ENCODE measurements at regions not wholly inside any gene's neighbourhood (a gene's known extent, or its start where the extent isn't known, plus 50 kb on each side); places are given as distances from the start of the nearest gene placed in this dataset.
A peak's percentile ranks its signal among the peaks of the same experiment; 100 is the strongest.

DNA sequence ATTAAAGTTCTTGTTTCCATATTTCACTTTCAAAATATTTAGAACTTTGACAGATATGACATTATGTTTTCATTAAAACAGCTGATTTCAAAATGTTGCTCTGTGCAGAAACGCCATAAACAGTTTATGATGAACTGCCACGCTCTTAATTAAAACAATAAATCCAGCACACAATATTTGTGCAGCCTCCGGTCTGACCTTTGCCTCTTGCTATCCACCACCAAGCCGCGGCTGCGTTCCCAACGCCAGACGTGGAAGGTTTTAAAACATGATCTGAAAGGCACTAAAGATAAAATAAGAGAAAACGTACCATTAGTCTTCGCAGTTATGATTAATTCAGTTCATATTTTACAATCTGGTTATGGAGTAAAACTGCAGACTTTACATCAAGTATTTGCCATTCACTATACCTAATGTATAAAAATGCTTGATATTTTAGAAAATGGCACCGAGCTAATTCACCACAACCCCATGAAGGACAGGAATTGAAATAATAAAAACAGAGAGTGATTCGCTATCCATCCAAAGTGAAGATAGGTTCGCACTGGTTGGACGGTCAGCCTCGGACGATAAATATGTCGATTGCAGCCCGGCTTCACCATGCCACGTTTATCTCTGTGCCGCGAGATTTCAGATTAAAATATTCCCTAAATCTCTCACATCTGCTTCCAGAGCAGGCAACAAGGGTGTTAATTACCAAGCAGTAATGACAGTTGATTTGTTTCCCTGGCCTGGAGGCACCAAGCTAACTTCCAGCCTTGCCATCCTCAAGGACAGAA is 103.3 kb upstream of the ZNF507 start:
- DNase-seq (ENCODE audit: low read depth in 3 of 3), result no peak

DNA sequence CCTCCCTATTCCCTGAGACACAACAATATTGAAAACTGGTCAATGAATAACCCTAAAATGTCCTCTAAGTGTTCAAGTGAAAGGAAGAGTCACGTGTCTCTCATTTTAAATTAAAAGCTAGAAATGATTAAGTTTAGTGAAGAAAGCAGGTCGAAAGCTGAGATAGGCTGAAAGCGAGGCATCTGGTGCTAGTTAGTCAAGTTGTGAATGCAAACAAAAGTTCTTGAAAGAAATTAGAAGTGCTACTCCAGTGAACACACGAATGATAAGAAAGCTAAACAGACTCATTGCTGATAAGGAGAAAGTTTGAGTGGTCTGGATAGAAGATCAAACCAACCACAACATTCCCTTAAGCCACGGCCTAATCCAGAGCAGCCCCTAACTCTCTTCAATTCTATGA is 99.4 kb upstream of the ZNF507 start:
- DNase-seq (ENCODE audit: low read depth in 3 of 3), result no peak

DNA sequence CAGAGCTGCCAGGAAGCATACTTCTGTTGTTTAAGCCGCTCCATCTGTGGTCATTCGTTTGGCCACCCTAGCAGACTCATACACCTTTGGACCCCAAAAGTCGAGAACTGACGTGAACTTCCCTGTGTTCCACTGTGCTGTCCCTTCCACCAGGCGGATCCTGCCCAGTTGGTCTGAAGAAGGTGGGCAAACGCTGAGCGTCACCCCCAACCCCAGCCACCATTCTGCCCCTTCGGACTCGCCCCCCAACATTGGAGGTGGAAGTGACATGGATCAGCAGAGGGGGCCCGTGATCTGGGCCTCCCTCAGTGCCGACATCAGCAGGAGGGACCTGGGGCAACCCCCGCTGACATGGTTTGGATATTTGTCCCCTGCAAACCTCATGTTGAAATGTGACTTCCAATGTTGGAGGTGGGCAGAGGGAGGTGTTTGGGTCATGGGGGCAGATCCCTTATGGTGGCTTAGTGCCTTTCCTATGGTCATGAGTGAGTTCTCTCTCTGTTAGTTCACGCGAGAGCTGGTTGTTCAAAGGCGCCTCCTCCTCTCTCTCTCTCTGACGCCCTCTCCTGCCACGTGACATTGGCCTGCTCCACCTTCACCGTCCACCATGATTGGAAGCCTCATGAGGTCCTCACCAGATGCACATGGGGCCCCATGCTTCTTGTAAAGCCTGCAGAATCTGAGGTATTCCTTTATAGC is 93.6 kb upstream of the ZNF507 start:
- no peak for DNase-seq (ENCODE audit: low read depth in 3 of 3)

DNA sequence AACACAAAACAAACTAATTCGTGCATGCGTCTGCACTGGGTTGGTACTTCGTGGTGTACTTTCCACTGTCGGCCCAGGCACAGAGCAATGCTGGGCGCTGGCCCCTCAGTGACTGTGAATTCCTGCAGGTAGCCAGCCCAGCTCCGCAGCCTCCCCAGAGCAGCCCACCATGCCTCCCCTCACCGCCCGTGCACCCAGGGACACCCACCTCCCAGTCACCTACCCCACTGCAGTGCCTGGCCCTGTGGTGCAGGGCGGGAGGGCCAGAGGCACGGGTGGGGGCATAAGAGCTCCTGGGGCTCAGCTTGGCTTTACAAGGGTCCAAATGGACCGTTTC is 93.1 kb upstream of the ZNF507 start:
- no peak for DNase-seq (ENCODE audit: low read depth in 3 of 3)

DNA sequence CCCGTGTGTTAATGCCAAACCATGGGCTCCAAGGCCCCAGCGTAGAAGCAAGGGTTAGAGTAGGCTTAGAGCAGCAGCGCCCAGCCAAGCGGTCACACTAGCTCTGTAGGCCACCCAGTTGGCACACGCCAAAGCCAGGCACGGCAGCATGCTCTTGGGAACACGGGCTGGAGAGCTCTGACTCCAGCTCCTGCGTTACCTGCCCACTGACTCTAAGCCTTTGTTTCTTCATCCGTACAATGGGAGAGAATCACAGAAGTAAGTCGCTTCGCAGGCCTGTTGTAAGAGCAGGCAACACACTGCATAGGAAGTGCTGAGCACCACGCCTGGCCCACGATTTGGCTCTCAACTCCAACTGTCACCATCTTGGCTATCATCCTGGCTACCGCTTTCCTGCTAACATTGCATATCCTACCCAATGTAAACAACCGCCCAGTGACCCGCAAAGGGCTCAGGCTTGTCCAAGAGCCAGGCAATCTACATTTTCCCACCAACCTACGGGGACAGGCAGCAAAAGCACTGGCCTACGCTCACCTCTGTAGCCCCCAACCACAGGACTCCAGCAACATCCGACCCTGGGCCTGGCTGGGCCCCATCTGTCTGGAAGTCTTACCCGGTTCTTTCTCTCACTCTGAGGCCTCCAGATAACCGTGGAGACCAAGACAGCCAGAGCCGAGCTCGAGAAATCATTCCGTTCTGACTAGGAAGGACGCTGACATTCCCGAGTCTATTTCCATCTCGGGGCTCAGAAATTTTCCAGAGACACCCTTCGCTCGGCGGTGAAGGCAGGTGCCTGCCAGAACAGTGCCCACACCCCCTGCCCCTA is 91.5 kb upstream of the ZNF507 start:
- no peak for DNase-seq (ENCODE audit: low read depth in 3 of 3)

DNA sequence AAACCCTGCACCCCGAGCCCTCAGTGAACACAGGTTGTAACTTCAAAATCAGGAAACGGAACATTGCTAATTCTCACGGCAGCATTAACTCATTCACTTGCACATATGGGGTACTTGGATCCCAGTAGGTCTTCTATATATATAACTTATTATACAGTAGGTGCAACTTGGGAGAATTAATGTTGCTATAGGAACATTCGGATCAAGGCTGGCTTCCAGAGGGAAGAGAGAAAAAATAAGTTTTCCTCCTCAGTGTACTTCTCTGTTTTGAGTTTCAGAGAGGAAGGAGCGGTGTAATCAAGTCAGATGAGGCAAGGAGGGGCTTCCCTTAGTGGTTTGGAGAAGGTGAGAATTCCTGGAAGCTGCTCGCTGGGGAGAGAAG is 90.9 kb upstream of the ZNF507 start:
- no peak for DNase-seq (ENCODE audit: low read depth in 3 of 3)

DNA sequence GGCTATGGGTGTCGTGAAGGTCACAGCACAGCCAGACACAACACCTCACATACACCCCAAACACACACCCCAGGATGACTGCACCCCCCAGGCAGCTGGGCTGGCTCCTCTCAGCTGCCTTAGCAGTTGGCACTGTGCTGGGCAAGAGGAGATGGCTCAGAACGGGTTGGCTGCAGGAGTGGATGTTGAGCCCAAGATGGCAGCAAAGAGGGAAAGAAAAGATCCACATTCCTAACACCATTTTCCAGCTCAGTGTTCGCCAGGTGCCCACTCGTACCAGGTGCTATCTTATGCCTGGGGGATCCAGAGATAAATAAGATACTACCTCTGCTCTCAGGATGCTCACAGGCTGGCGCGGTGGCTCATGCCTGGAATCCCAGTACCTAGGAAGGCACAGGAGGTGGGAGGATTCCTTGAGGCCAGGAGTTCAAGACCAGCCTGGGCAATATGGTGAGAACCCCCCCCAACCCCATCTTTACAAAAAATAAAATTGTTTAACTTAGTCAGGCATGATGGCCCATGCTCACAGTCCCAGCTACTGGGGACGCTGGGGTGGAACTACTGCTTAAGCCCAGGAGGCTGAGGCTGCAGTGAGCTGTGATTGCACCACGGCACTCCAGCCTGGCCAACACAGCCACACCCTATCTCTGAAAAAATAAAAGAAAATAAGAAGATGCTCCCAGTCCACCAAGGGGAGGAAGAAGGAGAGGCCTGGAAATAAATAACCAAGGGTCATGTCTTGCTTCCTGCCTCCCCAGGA is 89.7 kb upstream of the ZNF507 start:
- no peak for DNase-seq (ENCODE audit: low read depth in 3 of 3)

DNA sequence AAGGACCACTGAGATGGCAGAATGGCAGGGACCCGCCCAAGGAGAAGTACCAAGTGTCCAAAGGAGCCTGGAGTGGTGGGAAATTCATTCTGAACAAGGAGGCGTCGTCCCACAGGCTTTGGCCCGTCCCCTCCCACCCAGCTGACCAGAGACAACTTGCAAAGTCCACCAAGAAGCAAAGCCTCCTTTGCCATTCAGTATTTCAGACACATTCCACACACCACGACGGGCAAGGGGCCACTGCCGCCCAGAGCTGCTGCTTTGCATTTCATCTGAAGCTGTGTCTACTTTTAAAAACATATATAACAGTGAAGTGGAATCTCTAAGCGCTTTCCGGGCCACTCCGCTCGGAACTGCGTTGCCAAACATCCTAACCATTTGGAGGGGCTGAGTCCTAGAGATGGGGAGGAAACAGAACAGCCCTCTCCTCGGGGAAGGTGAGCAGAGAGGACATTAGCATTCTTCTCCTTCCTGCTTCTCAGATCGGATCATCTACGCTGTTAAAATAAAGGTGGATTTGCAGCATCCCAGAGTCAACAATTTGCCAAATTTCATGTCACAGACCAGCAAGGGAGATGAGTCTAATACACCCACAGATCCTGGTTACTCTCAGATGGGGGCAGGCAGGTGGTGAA is 89.0 kb upstream of the ZNF507 start:
- DNase-seq (ENCODE audit: low read depth in 3 of 3), result no peak

DNA sequence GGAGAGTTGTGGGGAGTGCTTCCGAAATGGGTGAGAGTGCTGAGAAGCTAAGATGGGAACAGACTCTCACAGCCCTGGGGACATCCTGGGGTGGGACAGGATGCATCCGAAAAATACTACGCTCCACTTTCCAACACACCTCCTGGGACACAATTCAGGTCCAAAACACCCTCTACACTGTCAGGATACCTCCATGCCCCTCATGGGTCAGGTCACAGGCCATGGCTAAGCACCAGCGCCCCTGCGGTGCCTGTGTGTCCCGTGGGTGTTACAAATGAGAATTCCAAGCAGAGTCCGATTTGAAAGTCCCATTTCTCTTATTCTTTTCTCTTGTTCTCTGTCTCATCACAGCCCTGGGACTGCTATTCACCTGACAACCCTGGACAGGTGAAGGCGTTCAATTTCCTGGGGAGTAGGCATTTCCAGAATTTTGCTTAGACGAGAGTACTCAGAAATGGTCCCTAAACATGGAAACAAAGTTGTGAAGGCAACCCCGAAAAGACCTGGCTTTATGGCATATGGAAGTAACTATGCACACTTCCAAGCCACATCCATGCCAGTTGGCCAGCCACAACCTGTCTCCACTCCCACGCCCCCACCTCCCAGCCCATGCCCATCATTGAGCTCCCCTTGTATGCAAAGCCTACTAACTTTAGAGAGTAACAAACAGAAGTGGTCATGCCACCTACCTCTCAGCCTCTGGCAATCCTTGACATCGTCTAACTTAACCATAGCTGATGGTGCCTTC is 87.9 kb upstream of the ZNF507 start:
- DNase-seq (ENCODE audit: low read depth in 3 of 3), result no peak

DNA sequence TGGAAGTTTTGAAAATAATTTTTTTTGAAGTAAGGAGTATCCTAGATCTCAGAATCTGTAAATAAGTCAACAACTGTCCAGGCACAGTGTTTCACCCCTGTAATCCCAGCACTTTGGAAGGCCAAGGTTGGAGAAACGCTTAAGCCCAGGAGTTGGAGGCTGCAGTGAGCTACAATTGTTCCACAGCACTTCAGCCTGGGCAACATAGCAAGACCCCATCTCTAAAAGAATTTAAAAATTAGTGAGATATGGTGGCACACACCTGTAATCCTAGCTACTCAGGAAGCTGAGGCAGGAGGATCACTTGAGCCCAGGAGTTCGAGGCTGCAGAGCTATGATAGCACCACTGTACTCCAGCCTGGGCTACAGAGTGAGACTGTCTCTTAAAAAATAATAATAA is 87.2 kb upstream of the ZNF507 start:
- no peak for DNase-seq (ENCODE audit: low read depth in 3 of 3)

DNA sequence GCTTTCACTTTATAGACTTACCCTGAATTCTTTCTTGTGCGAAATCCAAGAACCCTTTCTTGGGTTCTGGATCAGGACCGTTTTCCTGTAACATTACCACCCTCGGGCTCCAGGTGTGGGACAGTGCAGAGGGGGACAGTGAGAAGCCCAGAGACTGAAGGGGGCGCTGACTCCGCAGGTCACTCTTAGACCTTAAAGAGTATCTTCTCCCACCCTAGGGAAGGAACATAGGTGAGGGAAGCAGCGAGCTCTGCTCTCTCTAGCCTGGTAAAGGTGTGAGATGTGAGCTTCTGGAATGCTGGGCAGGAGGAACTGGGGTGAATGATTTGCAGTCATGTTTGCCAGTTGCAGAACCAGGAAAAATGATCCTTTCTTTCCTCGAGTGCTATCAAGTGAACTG is 80.8 kb upstream of the ZNF507 start:
- no peak for DNase-seq (ENCODE audit: low read depth in 3 of 3)

DNA sequence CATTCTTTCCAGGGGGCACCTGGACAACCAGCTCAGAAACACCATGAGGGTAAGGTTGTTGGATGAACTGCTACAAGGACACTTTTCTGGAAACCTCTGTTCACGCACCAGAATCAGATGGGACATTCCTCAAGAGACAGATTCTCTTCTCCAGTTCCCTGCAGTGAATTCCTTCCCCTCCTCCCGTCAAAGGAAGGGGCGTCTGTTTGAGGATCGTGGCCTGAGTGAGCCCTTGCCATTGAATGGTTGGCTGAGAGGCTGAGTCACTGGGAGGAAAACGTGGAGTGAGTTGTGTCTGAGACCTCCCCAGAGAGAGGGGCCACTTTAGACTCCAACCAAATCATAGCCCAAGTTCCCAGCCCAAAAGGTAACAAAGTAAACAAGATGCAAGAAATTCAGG is 79.4 kb upstream of the ZNF507 start:
- no peak for DNase-seq (ENCODE audit: low read depth in 3 of 3)

DNA sequence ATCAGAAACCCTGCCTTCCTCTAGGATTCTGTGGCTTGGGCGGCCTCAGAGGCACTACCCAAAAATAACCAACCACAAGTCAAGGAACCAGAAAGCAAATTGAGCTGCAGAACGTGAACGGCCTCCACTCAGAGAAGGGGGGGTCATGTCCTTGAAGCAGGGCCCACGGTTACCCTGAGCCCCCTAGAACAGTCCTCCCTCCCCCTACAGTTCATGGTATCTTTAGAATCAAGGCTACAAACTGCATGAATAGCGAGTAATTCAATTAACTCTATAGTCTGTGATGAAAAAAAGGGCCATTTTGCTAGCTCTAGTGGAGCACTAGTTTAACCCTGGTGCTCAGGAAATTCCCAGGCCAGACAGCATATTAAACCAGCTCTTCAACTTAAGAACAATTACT is 79.0 kb upstream of the ZNF507 start:
- DNase-seq (ENCODE audit: low read depth in 3 of 3), result no peak

DNA sequence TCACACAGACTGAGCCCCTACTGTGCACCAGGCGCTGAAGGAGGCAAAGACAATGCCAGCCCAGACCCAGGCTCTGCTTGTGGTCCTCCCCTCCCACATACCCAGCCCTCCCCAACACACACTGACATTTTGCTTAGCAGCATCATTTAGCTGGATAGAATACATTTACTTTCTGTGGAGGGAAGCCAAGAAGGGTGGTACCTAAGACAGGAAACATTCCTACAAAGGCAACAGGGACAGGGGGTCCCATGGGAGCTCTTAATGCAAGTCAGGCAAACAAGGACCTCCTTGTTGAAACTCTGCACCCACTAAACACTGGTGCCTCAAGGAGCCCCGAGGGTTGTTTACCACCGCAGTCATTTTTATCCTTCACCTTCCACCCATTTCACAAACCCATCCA is 77.0 kb upstream of the ZNF507 start:
- DNase-seq (ENCODE audit: low read depth in 3 of 3), result no peak

DNA sequence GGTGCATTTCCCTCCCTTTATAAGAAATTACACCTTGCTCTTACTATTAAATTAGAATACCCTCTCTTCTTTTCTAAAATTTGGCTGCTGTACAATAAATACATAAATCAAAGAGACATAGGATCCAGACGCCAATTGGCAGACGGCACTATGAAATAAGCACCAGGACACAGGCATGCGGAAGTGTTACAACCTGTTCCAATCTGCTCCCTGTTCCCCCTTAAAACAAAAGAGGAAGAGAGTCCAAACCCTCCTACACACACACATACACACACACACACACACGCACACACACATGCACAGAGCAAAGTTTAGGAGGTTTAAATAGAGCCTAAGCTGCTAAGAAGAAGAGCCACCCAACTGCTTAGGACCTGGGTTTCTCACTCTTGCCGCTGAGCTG is 75.6 kb upstream of the ZNF507 start:
- no peak for DNase-seq (ENCODE audit: low read depth in 3 of 3)

DNA sequence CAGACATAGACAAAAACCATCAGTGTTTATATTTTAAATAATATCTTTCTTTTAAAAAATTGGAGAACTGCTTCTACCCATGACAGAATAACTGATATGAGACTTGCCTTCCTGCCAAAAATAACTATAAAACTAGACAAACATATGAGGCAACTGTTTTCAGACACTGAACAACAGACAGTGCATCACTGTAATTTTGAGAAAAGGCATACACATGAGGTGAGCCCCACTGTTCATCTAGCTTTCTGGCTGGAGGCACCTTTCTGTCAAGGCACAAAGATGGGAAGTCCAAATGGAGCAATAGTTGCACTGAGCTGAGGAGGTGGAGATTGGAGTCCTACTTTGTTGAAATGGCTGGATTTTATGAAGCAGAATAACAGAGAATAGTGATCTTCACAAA is 71.9 kb upstream of the ZNF507 start:
- DNase-seq (ENCODE audit: low read depth in 3 of 3), result no peak

DNA sequence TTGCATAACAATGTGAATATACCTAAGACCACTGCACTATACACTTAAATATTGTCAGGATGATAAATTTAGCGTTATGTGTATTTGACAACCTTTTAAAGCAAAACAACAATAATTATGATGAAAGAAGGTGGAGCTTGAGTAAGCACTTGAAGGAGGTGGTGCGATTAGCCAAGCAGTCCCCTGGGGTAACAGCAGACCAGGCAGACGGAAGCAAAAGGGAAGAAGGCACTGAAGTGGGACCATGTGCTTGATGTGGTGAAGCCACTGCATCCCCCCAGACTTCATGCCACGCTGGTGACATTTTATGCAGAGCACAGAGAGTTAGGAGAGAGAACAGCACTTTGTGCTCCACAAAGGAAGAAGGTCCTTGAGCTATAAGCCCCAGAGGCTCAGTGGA is 58.3 kb upstream of the ZNF507 start:
- DNase-seq (ENCODE audit: low read depth in 3 of 3), result no peak

DNA sequence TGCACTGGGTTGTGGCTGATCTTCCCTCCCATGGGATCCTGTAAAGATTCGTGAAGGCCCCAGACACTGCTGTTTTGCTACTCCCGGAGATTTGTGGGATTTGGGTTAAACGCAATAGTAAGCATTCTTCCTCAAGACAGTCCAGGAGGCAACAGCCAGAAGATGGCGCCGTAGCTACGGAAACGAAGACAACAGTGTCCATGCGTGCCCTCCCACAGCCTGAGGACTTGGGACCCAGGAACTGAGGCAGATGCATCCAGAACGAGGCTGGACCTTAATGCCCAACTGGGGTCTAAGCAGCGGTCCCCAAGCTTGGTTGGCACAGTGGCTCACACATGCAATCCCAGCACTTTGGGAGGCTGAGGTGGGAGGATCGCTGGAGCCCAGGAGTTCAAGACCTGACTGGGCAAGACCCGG is 57.6 kb upstream of the ZNF507 start:
- DNase-seq (ENCODE audit: low read depth in 3 of 3), result peak in 1 of 3 experiments; percentile 1

DNA sequence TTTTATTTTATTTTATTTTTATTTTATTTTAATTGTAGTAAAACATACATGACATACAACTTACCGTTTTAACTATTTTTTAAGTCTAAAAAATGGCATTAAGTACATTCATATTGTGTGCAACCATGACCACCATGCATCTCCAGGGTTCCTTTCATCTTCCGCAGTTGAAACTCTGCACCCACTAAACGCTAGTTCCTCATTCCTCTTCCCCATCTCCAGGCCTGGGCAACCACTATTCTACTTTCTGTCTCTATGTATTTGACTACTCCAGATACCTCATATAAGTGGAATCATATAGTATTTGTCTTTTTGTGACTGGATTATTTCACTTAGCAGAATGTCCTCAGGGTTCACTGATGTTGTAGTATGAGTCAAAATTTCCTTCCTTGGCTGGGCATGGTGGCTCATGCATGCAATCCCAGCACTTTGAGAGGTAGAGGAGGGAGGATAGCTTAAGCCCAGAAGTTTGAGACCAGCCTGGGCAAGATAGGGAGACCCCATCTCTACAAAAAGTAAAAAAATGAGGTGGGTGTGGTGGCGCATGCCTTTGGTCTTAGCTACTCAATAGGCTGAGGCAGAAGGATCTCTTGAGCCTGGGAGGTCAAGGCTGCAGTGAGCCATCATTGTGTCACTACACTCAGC is 55.7 kb upstream of the ZNF507 start:
- no peak for DNase-seq (ENCODE audit: low read depth in 3 of 3)

DNA sequence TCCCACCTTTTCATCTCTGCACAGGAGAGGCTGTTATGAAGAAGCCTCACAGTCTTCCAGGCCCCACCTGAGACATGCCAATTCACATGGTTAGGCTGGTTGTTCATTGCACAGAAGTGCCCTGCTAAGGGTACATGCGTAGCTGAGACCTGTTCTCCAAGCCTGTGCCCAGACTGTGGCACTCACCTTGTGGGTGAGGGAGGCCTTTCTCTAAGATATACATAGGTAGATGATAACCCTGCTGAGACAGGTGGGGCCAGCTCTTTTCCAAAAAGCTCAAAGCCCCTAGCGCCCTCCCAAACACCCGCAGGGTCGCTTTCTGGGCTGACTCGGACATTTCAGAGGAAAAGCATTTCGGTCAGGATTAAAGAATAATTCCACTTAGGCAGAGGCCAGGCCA is 53.5 kb upstream of the ZNF507 start:
- no peak for DNase-seq (ENCODE audit: low read depth in 3 of 3)
